Astrocyte (in vitro differentiated cells and primary cell): ENCODE measurements at regions not wholly inside any gene's neighbourhood (a gene's known extent, or its start where the extent isn't known, plus 50 kb on each side); places are given as distances from the start of the nearest gene placed in this dataset.

Experiments
- DNase-seq: peaks from one replicate; pipeline ENCODE4 v3.0.0-alpha.2; 2010; ENCODE audit warnings: low read depth
- FAIRE-seq: peaks from 2 replicates; lab custom pipeline; 2011; peaks lifted over from hg19 to GRCh38; lab: Jason Lieb, UNC
- H2AFZ ChIP-seq: 2 replicates; pipeline ENCODE4 v1.6.0; 2012; ENCODE audit warnings: low read depth, low read length, inconsistent platforms
- H3K27ac ChIP-seq: 2 replicates; pipeline ENCODE4 v1.5.1; 2011; ENCODE audit warnings: low read depth, low read length, inconsistent platforms
- H3K27me3 ChIP-seq: 2 replicates; pipeline ENCODE4 v1.6.0; 2011; ENCODE audit warnings: low read length, inconsistent platforms; ENCODE audit not compliant: insufficient read depth
- H3K36me3 ChIP-seq: 2 replicates; pipeline ENCODE4 v1.5.1; 2011; ENCODE audit warnings: low read length, inconsistent platforms; ENCODE audit not compliant: insufficient read depth
- H3K4me1 ChIP-seq: 2 replicates; pipeline ENCODE4 v1.5.1; 2011; ENCODE audit warnings: low read length, inconsistent platforms; ENCODE audit not compliant: insufficient read depth
- H3K4me2 ChIP-seq: 2 replicates; pipeline ENCODE4 v1.6.0; 2012; ENCODE audit warnings: low read length, inconsistent platforms
- H3K4me3 ChIP-seq: 2 replicates; pipeline ENCODE4 v1.5.1; 2011; ENCODE audit warnings: low read depth, mild to moderate bottlenecking, low read length, inconsistent platforms; ENCODE audit not compliant: insufficient read depth
- H3K79me2 ChIP-seq: 2 replicates; pipeline ENCODE4 v1.6.0; 2012; ENCODE audit warnings: mild to moderate bottlenecking, low read length, inconsistent platforms; ENCODE audit not compliant: insufficient read depth
- H3K9ac ChIP-seq: 2 replicates; pipeline ENCODE4 v1.6.0; 2012; ENCODE audit warnings: mild to moderate bottlenecking, low read length, inconsistent platforms
- H3K9me3 ChIP-seq: 2 replicates; pipeline ENCODE4 v1.5.1; 2012; ENCODE audit warnings: low read depth, mild to moderate bottlenecking, low read length, inconsistent platforms; ENCODE audit not compliant: insufficient read depth
- H4K20me1 ChIP-seq: 2 replicates; pipeline ENCODE4 v1.6.0; 2012; ENCODE audit warnings: low read length, inconsistent platforms; ENCODE audit not compliant: insufficient read depth
- H3K27ac Mint-ChIP-seq: one replicate; pipeline ENCODE4 v1.8.0; 2021; ENCODE audit warnings: mild to moderate bottlenecking, mixed read lengths; ENCODE audit not compliant: unreplicated experiment
- H3K27me3 Mint-ChIP-seq: one replicate; pipeline ENCODE4 v1.8.0; 2021; ENCODE audit warnings: low read depth, mixed read lengths; ENCODE audit not compliant: unreplicated experiment
- H3K36me3 Mint-ChIP-seq: one replicate; pipeline ENCODE4 v1.8.0; 2021; ENCODE audit warnings: low read depth, mixed read lengths; ENCODE audit not compliant: unreplicated experiment
- H3K4me1 Mint-ChIP-seq: one replicate; pipeline ENCODE4 v1.8.0; 2021; ENCODE audit warnings: low read depth, mixed read lengths; ENCODE audit not compliant: unreplicated experiment
- H3K4me3 Mint-ChIP-seq: one replicate; pipeline ENCODE4 v1.8.0; 2021; ENCODE audit warnings: mild to moderate bottlenecking, moderate library complexity, mixed read lengths; ENCODE audit not compliant: unreplicated experiment
- H3K9me3 Mint-ChIP-seq: one replicate; pipeline ENCODE4 v1.8.0; 2021; ENCODE audit warnings: mild to moderate bottlenecking, mixed read lengths; ENCODE audit not compliant: unreplicated experiment
- EZH2 ChIP-seq: IDR thresholded peaks from 2 replicates; pipeline ENCODE4 v1.6.1; 2012; ENCODE audit warnings: mild to moderate bottlenecking, low read length, inconsistent platforms; ENCODE audit not compliant: insufficient read depth
- TF ChIP-seq, protein P1 (sequence below): IDR thresholded peaks from 2 replicates; pipeline ENCODE4 v1.5.1; 2011; ENCODE audit warnings: low read depth, mild to moderate bottlenecking, inconsistent platforms, low read length, moderate library complexity; ENCODE audit not compliant: insufficient read depth

DNA sequence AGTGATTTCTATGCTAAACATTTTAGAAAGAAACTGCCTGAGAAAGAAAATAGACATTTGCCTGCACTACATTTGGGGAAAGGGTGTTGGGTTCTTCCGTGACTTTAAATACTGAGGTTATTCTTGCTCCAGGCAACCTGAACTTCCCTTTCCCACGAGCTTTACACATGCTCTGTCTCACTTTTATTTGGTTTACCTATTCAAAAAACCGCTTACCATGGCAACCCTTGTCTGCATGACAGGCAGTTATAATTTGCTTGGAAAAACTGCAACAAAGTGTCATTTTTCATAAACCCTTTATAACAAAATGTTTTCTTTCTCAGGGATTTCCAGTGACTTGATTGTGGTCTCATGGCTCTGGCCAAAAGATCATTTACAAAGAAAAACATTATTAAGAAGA, 416.3 kb upstream of the MEIS2 start:
- Mint-ChIP-seq H3K36me3 (no peaks in the 10 kb centered on the region), H3K27ac (no peak overlapping the region), H3K4me1 (no peaks in the 10 kb centered on the region), H3K9me3 (no peaks in the 10 kb centered on the region), H3K4me3 (no peak overlapping the region), H3K27me3 (no peaks in the 10 kb centered on the region)
- H3K4me3 ChIP-seq: no peak overlapping the region
- H3K36me3 ChIP-seq: no peaks in the 10 kb centered on the region
- FAIRE-seq (no peak), DNase-seq (no peak)
- no peaks in the 10 kb centered on the region for H3K79me2 ChIP-seq
- no peak overlapping the region for H2AFZ ChIP-seq
- H4K20me1 ChIP-seq: no peaks in the 10 kb centered on the region
- H3K9ac ChIP-seq: no peak overlapping the region
- H3K4me2 ChIP-seq: no peak overlapping the region
- no peak overlapping the region for H3K27ac ChIP-seq
- TF ChIP-seq, protein P1, sequence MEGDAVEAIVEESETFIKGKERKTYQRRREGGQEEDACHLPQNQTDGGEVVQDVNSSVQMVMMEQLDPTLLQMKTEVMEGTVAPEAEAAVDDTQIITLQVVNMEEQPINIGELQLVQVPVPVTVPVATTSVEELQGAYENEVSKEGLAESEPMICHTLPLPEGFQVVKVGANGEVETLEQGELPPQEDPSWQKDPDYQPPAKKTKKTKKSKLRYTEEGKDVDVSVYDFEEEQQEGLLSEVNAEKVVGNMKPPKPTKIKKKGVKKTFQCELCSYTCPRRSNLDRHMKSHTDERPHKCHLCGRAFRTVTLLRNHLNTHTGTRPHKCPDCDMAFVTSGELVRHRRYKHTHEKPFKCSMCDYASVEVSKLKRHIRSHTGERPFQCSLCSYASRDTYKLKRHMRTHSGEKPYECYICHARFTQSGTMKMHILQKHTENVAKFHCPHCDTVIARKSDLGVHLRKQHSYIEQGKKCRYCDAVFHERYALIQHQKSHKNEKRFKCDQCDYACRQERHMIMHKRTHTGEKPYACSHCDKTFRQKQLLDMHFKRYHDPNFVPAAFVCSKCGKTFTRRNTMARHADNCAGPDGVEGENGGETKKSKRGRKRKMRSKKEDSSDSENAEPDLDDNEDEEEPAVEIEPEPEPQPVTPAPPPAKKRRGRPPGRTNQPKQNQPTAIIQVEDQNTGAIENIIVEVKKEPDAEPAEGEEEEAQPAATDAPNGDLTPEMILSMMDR: no peak
- TF ChIP-seq EZH2: no peak
- no peaks in the 10 kb centered on the region for H3K27me3 ChIP-seq
- no peaks in the 10 kb centered on the region for H3K9me3 ChIP-seq
- no peaks in the 10 kb centered on the region for H3K4me1 ChIP-seq

DNA sequence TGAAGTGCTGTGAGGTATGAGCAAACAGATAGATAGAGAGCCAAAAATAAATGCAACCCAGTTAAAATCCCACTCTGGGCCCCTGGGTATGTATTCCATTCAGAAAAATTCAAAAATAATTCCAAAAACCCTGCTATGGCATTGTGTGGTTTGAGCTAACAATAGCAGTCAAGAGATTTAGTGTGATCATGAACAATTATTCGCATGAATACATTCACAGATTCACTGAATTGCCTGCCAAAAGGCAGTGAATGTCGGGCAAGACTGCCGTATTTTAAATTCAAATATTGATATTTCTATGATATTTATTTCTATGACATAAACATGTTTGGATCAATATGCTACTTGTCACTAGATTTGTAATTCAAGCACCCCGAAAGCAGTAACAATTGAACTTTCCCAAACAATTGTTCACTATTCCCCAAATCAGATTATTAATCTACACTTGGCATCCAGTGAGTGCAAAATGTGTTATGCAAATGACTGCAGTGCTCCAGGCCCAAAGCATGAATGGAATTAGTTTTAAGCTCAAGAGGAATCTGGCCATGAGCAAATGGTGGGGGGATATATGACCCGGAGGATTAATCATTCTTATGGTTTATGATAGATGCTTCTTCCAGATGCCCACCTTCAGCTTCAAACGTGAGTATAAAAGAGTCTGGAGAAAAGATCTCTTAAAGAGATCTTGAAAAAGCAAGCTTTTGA, 417.0 kb upstream of the MEIS2 start:
- Histone ChIP-seq H2AFZ (no peak overlapping the region), H3K4me1 (no peaks in the 10 kb centered on the region), H4K20me1 (no peaks in the 10 kb centered on the region), H3K79me2 (no peaks in the 10 kb centered on the region), H3K36me3 (no peaks in the 10 kb centered on the region), H3K4me3 (no peak overlapping the region), H3K4me2 (no peak overlapping the region), H3K9me3 (no peaks in the 10 kb centered on the region), H3K27me3 (no peaks in the 10 kb centered on the region), H3K27ac (no peak overlapping the region), H3K9ac (no peak overlapping the region)
- Mint-ChIP-seq H3K9me3 (no peaks in the 10 kb centered on the region), H3K27ac (no peak overlapping the region), H3K4me3 (no peak overlapping the region), H3K4me1 (no peaks in the 10 kb centered on the region), H3K36me3 (no peaks in the 10 kb centered on the region), H3K27me3 (no peaks in the 10 kb centered on the region)
- TF ChIP-seq EZH2: no peak
- TF ChIP-seq, protein P1: no peak
- DNase-seq (peak; percentile 9), FAIRE-seq (no peak)

DNA sequence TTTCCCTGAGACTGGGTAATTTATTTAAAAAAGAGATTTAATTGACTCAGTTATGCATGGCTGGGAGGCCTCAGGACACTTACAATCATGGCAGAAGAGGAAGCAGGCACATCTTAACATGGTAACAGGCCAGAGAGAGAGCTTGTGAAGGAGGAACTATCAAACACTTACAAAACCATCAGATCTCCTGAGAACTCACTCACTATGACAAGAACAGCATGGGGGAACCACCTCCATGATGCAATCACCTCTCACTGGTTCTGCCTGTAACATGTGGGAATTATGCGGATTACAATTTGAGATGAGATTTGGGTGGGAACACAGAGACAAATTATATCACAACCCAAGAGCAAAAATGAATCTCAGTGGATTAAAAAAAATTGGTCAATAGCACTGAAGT, 416.0 kb upstream of the TMCO5A start:
- no peak overlapping the region for H3K9ac ChIP-seq
- H3K4me3 ChIP-seq: no peak overlapping the region
- DNase-seq (no peak), FAIRE-seq (no peak)
- H3K79me2 ChIP-seq: no peaks in the 10 kb centered on the region
- TF ChIP-seq EZH2: no peak
- TF ChIP-seq, protein P1: no peak
- no peaks in the 10 kb centered on the region for H3K4me1 ChIP-seq
- Mint-ChIP-seq H3K9me3 (peaks cover 3% of the 10 kb centered on the region), H3K27me3 (no peaks in the 10 kb centered on the region), H3K27ac (no peak overlapping the region), H3K36me3 (no peaks in the 10 kb centered on the region), H3K4me3 (no peak overlapping the region), H3K4me1 (no peaks in the 10 kb centered on the region)
- H3K27ac ChIP-seq: no peak overlapping the region
- H3K9me3 ChIP-seq: no peaks in the 10 kb centered on the region
- H3K27me3 ChIP-seq: no peaks in the 10 kb centered on the region
- H3K36me3 ChIP-seq: no peaks in the 10 kb centered on the region
- H4K20me1 ChIP-seq: no peaks in the 10 kb centered on the region
- no peak overlapping the region for H2AFZ ChIP-seq
- no peak overlapping the region for H3K4me2 ChIP-seq
